ENCODE measurements at regions not wholly inside any gene's neighbourhood (a gene's known extent, or its start where the extent isn't known, plus 50 kb on each side); places are given as distances from the start of the nearest gene placed in this dataset.
"Not testable (repeated sequence)": the region's sequence is repeated elsewhere in the genome, so short reads cannot be mapped to it uniquely, and the experiment has no call there.

- FAIRE-seq, result no peak
Measured at GRCh38 chr10:85490431-85490830, 876.2 kb downstream of the GRID1 start.

DNA sequence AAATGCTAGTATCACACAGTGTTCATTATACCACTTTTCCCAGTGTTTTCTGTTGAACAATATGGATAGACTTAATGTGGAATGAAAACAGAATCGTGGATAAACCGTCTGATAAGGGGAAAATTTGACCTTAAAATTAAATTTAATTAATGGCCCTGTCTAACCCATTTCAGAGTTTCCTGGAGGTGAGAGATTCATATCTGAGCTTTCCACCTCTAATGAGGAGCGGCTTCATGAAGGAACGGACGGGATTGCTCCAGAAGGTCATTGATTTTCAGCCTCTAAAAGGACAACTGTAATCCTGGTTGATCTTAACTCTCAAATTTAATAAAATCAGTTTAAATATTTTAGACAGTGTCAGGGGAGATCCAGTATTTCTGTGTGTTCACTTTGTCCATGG lies 874.9 kb downstream of the GRID1 start:
- FAIRE-seq (no peak), DNase-seq (ENCODE audit: extremely low spot score, insufficient read length, low read depth) (no peak)

More at GRCh38 chr10:85490431-85490830, 876.2 kb downstream of the GRID1 start:
- DNase-seq (ENCODE audit: extremely low spot score, insufficient read length, low read depth), result no peak

DNA sequence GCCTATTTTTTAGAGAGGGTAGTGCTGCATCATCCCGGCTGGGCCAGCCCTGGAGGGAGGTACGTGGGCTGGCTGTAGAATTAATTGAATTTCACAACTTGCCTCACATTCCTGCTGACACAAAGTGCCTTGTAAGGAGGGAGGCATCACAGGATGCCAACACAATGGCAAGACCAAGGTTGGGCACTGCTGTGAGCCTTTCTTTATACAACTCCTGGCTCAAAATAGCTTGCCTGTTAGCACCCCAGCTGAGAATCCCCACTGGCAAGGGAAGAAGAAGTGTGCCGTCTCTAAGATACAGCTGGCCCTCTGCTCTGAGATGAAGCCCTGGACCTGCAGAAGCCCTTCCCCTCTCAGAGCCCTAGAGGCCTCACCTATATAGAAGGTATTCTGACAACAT lies 873.9 kb downstream of the GRID1 start:
- DNase-seq (ENCODE audit: extremely low spot score, insufficient read length, low read depth) (no peak), FAIRE-seq (no peak)

- no peak for DNase-seq (ENCODE audit: extremely low spot score, insufficient read length, low read depth)
- FAIRE-seq, result no peak
Measured at GRCh38 chr10:85493703-85494102, 872.9 kb downstream of the GRID1 start.

GRCh38 chr10:85504641-85505040 lies 862.0 kb downstream of the GRID1 start:
- FAIRE-seq; DNase-seq (ENCODE audit: extremely low spot score, insufficient read length, low read depth): not testable (repeated sequence)

GRCh38 chr10:85508159-85508558 lies 858.4 kb downstream of the GRID1 start:
- FAIRE-seq (no peak), DNase-seq (ENCODE audit: extremely low spot score, insufficient read length, low read depth) (no peak)

GRCh38 chr10:85510682-85511081 lies 855.9 kb downstream of the GRID1 start:
- DNase-seq (ENCODE audit: extremely low spot score, insufficient read length, low read depth) (no peak), FAIRE-seq (no peak)

GRCh38 chr10:85513436-85513835 lies 853.2 kb downstream of the GRID1 start:
- FAIRE-seq, result no peak

GRCh38 chr10:85515316-85515715 lies 851.3 kb downstream of the GRID1 start:
- DNase-seq (ENCODE audit: extremely low spot score, insufficient read length, low read depth) (no peak), FAIRE-seq (no peak)

More at GRCh38 chr10:85513436-85513835, 853.2 kb downstream of the GRID1 start:
- DNase-seq (ENCODE audit: extremely low spot score, insufficient read length, low read depth), result no peak

GRCh38 chr10:85524001-85524666 lies 842.5 kb downstream of the GRID1 start:
- no peak for DNase-seq (ENCODE audit: extremely low spot score, insufficient read length, low read depth)
- FAIRE-seq, result no peak

DNA sequence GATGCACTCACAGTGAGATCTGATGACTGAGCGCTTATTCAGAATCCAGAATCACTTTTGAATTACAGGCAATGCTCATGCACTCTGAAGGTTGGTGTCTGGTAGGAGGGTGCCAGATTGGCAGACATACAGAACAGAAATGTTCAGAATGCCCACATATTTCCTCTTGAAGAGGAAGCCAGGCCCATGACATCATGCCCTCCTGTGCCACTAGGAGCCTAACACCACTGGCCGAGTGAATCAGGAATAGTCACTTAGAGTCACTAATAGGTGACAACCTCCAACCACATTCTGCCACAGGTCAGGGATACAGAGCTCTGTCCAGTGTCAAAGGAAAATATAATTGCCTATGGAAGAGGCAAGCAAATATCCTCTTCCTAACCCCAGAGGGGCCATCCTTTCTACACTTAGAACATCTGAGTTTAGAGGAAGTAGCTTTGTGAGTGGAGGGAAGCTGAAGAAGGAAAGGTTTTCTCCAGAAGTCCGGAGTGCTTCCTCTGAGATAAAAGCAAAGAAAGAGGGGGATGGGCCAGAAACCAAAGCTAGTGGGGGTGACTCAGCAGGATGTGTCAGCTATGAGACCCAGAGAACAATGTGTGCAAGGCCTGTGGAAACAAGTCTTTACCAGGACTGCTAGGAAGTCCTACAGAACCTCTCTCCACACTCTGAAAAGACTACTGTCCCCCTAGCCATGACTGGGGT lies 838.8 kb downstream of the GRID1 start:
- DNase-seq (ENCODE audit: extremely low spot score, insufficient read length, low read depth) (no peak), FAIRE-seq (no peak)

DNA sequence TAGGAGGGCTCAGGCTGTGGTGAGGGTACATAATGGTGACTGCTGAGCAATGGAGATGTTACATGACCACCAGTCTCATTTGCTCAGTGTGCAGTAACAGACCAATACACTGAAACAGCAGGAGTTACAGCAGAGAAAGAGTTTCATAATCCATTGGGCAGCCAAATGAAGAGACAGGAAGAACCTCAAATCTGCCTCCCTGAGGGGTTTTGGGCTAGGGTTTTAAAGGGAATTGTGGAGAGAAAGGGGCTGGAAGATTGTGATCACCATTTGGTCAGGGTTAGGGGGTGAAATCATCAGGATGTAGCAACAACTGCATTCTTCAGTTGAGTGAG lies 838.3 kb downstream of the GRID1 start:
- DNase-seq (ENCODE audit: extremely low spot score, insufficient read length, low read depth) (no peak), FAIRE-seq (no peak)

DNA sequence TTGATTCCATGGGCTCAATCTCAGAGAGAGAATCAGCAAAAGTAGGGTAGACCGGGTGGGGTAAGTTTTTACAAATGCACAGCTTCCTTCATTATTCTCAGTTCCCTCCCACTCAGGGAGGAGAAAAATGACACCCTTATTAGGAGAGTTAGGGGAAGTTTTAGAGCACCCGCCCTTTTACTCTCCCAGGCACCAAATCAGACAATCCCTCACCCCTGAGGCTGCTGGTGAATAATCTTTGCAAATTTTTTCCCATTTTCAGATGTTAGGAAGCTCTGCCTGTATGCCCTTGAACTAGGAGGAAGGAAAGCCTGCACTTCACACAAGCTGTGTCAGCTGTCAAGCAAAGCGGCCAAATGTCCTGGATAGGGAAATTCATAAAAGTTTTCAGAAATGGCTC lies 834.9 kb downstream of the GRID1 start:
- no peak for DNase-seq (ENCODE audit: extremely low spot score, insufficient read length, low read depth)
- FAIRE-seq, result no peak

GRCh38 chr10:85532773-85533172 lies 833.8 kb downstream of the GRID1 start:
- DNase-seq (ENCODE audit: extremely low spot score, insufficient read length, low read depth), result no peak
- no peak for FAIRE-seq

DNA sequence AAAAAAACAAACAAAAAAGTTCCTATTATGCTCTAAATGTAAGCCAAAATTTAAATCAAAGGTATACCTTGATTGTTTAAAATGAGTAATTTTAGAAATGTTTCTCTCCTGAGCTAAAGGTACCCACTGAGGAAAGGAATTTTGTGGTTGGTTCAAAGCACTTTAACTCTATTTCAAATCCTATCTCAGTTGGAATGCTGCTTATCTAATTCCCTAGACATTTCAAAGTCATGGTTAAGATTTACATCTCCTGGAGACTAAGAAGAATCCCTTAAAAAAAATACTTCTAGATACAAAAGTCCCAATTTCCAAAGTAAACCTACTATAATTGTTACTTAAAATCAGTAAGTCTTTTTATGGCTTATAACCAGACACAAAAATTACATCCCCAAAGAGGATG lies 830.7 kb downstream of the GRID1 start:
- DNase-seq (ENCODE audit: extremely low spot score, insufficient read length, low read depth), result no peak
- no peak for FAIRE-seq

- FAIRE-seq (no peak), DNase-seq (ENCODE audit: extremely low spot score, insufficient read length, low read depth) (no peak)
Measured at GRCh38 chr10:85537561-85537960, 829.0 kb downstream of the GRID1 start.

DNA sequence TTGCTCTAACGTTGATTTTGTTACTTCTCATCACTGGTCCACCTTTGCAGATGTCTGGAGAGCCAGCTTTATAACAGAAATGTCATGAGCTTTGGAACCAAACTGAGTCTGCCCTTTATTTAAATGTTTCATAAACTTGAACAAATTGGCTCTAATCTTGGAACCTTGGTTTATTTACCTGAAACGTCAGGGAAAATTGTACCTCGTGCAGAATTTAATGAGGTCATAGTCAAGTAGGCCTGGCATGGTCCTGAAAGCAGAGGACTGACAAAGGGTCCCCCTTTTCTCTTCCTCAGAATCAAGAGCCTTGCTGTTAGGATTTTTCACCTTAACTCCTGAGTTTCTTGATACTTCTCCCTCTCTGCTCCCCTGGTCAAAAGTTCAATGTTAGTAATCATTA lies 828.0 kb downstream of the GRID1 start:
- FAIRE-seq (no peak), DNase-seq (ENCODE audit: extremely low spot score, insufficient read length, low read depth) (no peak)

DNA sequence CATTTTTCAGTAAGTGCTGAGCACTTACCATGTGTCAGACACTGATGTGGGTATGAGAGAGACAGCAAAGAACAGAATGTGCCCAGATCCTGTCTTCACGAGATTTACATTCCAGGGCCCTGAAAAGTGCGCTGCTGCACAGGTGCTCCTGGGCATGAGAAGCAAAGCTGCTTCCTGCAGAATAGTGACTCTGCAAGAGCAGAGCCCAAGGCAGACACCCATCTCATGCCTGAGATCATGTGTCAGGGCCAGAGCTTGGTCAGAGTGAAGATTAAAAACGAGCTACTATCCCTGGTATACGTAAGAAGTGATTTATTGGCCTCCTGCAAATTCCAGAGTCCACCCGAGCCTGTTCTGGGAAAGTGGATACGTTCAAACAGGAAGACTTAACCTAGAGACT lies 824.4 kb downstream of the GRID1 start:
- DNase-seq (ENCODE audit: extremely low spot score, insufficient read length, low read depth), result no peak
- no peak for FAIRE-seq

DNA sequence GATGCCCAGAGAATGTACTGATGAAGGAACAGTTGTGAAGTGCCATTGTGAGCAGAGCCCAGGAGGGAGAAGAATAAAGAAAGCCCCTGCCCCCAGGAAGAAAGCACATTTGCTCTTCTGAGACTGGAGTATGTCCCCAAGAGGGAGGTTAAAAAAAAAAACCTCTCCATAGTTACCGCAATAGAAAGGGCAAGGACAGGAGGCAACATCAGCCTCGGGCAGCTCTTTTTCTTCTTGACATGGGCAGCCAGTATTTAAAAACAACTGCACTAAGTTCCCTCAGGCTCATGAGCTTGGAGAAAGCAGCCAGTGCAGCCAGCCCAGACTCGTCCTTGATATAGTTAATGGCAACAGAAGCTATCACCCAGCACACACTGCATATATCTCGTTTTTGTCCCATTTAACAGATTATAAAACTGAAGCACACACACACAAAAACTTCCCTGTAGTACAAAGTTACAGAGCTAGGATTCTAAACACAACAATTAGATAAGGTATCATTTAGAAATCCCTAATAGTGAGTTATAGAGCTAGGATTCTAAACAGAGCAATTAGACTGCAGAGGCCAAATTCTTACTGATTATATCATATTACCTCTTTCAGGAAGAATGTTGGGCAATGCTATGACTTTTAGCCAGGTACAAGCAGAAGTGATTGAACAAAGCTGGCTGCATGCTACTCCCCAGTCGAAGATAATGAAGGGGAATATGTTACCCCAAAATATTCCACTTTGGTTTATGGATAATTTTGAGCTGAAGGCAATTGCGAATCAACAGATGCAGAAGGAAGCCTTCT lies 823.5 kb downstream of the GRID1 start:
- no peak for FAIRE-seq
- no peak for DNase-seq (ENCODE audit: extremely low spot score, insufficient read length, low read depth)

DNA sequence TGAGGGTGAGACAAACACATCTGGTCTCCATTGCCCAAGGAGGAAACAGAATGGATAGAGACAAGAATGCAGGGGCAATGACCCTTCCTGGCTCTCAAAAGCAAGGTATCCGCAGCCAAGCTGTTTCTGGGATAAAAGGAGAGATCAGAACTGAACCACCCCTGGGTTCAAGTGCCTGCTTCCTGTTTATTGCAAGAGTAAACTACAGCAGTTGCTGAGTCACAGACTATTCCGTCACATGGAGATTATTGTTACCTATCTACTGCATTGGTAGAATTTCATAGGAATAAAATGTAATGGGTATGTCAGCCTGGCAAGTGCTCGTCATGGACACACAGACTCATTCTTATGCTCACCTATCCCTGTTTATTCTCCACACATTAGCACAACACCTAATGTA lies 821.6 kb downstream of the GRID1 start:
- FAIRE-seq (no peak), DNase-seq (ENCODE audit: extremely low spot score, insufficient read length, low read depth) (no peak)

DNA sequence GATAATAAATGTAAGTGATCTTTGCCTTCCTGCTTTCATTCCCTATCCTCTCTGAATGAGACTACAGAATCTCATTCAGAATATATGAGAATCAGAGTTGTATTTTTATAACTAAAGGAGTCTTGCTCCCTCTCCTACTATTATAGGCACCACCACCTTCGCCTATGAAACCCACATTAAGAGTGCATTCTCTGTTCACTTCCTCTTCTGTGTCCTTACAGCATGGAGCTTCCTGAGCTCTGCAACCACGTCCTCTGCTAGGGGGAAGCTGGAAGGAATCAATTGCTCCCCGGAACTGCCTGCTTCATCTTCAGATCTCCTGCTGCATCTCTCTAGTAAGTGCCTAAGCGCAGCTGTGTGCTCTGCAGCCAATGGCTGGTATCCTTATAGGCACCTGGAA lies 820.7 kb downstream of the GRID1 start:
- DNase-seq (ENCODE audit: extremely low spot score, insufficient read length, low read depth) (no peak), FAIRE-seq (no peak)
